DND-41 (cell line): ENCODE measurements at regions not wholly inside any gene's neighbourhood (a gene's known extent, or its start where the extent isn't known, plus 50 kb on each side); places are given as distances from the start of the nearest gene placed in this dataset.
"Not testable (repeated sequence)": the region's sequence is repeated elsewhere in the genome, so short reads cannot be mapped to it uniquely, and the experiment has no call there.

Source experiments
- CTCF ChIP-seq: IDR thresholded peaks from 2 replicates; pipeline ENCODE4 v1.5.1; 2012; ENCODE audit warnings: borderline replicate concordance, low read length, moderate library complexity, mild to moderate bottlenecking; ENCODE audit not compliant: poor library complexity, severe bottlenecking; ENCODE audit errors: extremely low read depth
- EZH2 ChIP-seq: IDR thresholded peaks from 3 replicates; pipeline ENCODE4 v1.6.1; 2012; ENCODE audit warnings: borderline replicate concordance, low read depth, mild to moderate bottlenecking, moderate library complexity, low read length, inconsistent platforms; ENCODE audit not compliant: severe bottlenecking

- TF ChIP-seq CTCF, EZH2: not testable (repeated sequence)
Observed at GRCh38 chr1:144104000-144104677, 132.4 kb upstream of the FAM72C start.
